ENCODE measurements at regions not wholly inside any gene's neighbourhood (a gene's known extent, or its start where the extent isn't known, plus 50 kb on each side); places are given as distances from the start of the nearest gene placed in this dataset.
"Not testable (repeated sequence)": the region's sequence is repeated elsewhere in the genome, so short reads cannot be mapped to it uniquely, and the experiment has no call there.

DNA sequence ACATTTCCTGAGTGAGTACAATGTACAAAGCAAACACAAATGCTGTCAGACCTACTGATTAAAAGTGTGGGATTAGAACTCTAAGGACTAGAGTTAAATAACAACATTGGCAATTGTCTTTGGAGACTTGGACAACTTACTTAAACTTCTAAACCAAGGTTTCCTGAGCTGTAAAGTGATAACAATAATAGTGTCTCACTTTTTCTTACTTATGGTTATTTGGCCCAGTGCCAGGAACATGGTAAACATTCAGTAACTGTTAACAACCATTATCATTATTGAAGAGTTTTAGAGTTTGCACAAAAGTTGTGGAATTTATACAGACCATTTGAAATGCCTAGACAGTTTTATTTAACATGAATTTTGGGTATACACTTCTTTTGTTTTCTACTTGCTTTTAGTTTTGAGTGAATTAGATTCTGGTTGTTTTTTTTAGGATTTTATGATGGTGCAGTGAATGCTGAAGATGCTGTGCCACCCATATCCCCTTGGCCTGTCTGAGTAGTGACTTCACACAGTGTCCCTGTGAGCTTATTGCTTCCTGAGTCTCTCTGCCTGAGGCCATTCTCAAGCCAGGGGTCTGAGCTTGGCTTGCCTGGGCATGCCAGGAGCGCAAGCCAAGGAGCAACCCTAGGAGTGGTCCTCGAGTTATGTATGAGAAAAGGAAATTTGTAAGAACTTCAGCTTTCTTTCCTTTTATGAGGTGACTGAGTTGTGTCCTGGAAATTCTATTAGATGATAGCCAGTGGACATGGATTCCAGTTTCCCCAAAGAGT, 932.8 kb downstream of the TTLL7 start:
- H3K9ac ChIP-seq (ENCODE audit: low read length in 2 of 2) = no peak overlapping the region
- H3K4me3 ChIP-seq (ENCODE audit: low read length in 2 of 2) = no peak overlapping the region
- H3K27me3 ChIP-seq (ENCODE audit: control insufficient read depth in 1 of 2, insufficient read depth in 2 of 2, low read length in 2 of 2) = no peaks in the 10 kb centered on the region
- no peaks in the 10 kb centered on the region for H3K36me3 ChIP-seq (ENCODE audit: control insufficient read depth in 2 of 2, insufficient read depth in 2 of 2, low read length in 2 of 2)
- no peaks in the 10 kb centered on the region for H3K4me1 ChIP-seq (ENCODE audit: control insufficient read depth, insufficient read depth, low read length)
- H3K27ac ChIP-seq (ENCODE audit: low read length) = no peak overlapping the region
- H3K9me3 ChIP-seq (ENCODE audit: control insufficient read depth in 2 of 2, low read length in 2 of 2) = peaks cover 0 to 3% of the 10 kb centered on the region in 2 donors

DNA sequence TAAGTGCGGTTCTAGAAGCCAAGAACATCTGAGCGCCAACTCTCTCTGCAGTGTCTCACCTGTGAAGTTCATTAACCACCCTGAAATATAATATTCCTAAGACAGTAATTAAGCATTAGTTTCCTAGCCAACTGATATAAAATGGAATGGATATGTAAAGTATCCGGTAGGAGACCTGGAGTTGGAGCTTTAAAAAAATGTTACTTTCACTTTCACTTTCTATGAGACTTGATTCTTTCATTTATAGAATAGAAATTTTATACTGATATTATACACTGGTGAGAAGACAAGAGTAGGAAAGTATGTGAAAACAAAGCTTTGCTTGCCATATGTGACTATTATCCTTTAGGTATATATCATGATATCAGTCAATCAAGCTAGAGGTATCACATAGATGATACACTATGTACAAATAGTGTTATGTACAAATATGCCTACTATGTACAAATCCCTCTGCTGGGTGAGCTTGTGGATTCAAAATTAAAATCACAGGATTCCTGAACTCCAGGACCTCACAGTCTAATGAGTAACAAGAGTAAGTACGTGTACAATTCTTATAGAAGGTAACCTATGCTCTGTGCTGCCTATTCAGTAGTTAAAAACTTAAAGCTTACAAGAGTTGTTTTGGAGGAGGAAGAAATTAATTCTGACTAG, 934.2 kb downstream of the TTLL7 start:
- H3K9ac ChIP-seq (ENCODE audit: low read length in 2 of 2) = no peak overlapping the region
- H3K27ac ChIP-seq (ENCODE audit: low read length) = no peak overlapping the region
- no peaks in the 10 kb centered on the region for H3K4me1 ChIP-seq (ENCODE audit: control insufficient read depth, insufficient read depth, low read length)
- no peaks in the 10 kb centered on the region for H3K36me3 ChIP-seq (ENCODE audit: control insufficient read depth in 2 of 2, insufficient read depth in 2 of 2, low read length in 2 of 2)
- H3K27me3 ChIP-seq (ENCODE audit: control insufficient read depth in 1 of 2, insufficient read depth in 2 of 2, low read length in 2 of 2) = no peaks in the 10 kb centered on the region
- peaks cover 0 to 3% of the 10 kb centered on the region in 2 donors for H3K9me3 ChIP-seq (ENCODE audit: control insufficient read depth in 2 of 2, low read length in 2 of 2)
- H3K4me3 ChIP-seq (ENCODE audit: low read length in 2 of 2) = no peak overlapping the region

GRCh38 chr1:83060651-83061390, 938.1 kb downstream of the TTLL7 start:
- no peaks in the 10 kb centered on the region for H3K27me3 ChIP-seq (ENCODE audit: control insufficient read depth in 1 of 2, insufficient read depth in 2 of 2, low read length in 2 of 2)
- H3K36me3 ChIP-seq (ENCODE audit: control insufficient read depth in 2 of 2, insufficient read depth in 2 of 2, low read length in 2 of 2) = no peaks in the 10 kb centered on the region
- H3K9ac ChIP-seq (ENCODE audit: low read length in 2 of 2) = no peak overlapping the region
- no peaks in the 10 kb centered on the region for H3K9me3 ChIP-seq (ENCODE audit: control insufficient read depth in 2 of 2, low read length in 2 of 2)
- H3K4me3 ChIP-seq (ENCODE audit: low read length in 2 of 2) = no peak overlapping the region
- H3K27ac ChIP-seq (ENCODE audit: low read length) = no peak overlapping the region
- H3K4me1 ChIP-seq (ENCODE audit: control insufficient read depth, insufficient read depth, low read length) = no peaks in the 10 kb centered on the region

DNA sequence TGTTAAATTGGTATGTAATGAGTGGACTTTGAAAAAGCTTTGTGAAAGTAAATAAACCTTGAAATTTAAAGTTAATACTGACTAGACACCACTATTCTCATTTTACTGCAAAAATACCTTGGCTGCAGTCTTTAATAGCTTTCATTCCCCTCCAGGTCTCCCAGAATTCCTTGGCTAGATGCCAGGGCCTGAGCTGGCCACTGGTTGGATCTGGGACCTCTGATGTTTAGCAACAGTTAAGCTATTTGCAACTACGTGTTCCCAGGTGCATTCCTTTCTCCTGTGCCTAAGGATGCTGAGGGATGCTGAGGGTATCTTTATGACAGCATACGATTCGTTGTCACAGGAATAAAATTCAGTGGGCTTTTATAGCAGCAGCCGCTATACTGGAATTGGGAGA, 938.7 kb downstream of the TTLL7 start:
- Histone ChIP-seq H3K36me3 (ENCODE audit: control insufficient read depth in 2 of 2, insufficient read depth in 2 of 2, low read length in 2 of 2) (no peaks in the 10 kb centered on the region), H3K27me3 (ENCODE audit: control insufficient read depth in 1 of 2, insufficient read depth in 2 of 2, low read length in 2 of 2) (no peaks in the 10 kb centered on the region), H3K4me3 (ENCODE audit: low read length in 2 of 2) (no peak overlapping the region), H3K9ac (ENCODE audit: low read length in 2 of 2) (no peak overlapping the region), H3K27ac (ENCODE audit: low read length) (no peak overlapping the region), H3K4me1 (ENCODE audit: control insufficient read depth, insufficient read depth, low read length) (no peaks in the 10 kb centered on the region), H3K9me3 (ENCODE audit: control insufficient read depth in 2 of 2, low read length in 2 of 2) (no peaks in the 10 kb centered on the region)

DNA sequence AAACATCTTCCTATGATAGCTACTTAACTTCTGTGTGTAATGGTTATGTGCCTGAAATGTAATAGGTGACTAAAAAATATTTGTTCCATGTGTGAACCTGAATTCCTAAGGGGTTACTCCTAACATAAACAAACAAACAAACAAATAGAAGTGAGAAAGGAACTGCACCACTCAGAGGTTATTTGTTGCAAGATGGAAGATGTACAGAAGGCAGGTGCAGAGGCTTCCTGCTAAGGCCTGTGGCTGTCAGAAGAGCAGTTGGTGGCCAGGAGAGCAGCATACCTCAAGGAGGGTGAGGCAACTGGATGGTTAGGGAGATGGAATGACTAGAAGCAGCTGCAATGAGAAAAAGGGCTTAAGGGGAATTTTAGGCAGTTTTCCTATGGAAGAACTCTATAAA, 940.6 kb downstream of the TTLL7 start:
- Histone ChIP-seq H3K9me3 (ENCODE audit: control insufficient read depth in 2 of 2, low read length in 2 of 2) (no peaks in the 10 kb centered on the region), H3K9ac (ENCODE audit: low read length in 2 of 2) (no peak overlapping the region), H3K4me3 (ENCODE audit: low read length in 2 of 2) (no peak overlapping the region), H3K27ac (ENCODE audit: low read length) (no peak overlapping the region), H3K36me3 (ENCODE audit: control insufficient read depth in 2 of 2, insufficient read depth in 2 of 2, low read length in 2 of 2) (no peaks in the 10 kb centered on the region), H3K27me3 (ENCODE audit: control insufficient read depth in 1 of 2, insufficient read depth in 2 of 2, low read length in 2 of 2) (no peaks in the 10 kb centered on the region), H3K4me1 (ENCODE audit: control insufficient read depth, insufficient read depth, low read length) (no peaks in the 10 kb centered on the region)

DNA sequence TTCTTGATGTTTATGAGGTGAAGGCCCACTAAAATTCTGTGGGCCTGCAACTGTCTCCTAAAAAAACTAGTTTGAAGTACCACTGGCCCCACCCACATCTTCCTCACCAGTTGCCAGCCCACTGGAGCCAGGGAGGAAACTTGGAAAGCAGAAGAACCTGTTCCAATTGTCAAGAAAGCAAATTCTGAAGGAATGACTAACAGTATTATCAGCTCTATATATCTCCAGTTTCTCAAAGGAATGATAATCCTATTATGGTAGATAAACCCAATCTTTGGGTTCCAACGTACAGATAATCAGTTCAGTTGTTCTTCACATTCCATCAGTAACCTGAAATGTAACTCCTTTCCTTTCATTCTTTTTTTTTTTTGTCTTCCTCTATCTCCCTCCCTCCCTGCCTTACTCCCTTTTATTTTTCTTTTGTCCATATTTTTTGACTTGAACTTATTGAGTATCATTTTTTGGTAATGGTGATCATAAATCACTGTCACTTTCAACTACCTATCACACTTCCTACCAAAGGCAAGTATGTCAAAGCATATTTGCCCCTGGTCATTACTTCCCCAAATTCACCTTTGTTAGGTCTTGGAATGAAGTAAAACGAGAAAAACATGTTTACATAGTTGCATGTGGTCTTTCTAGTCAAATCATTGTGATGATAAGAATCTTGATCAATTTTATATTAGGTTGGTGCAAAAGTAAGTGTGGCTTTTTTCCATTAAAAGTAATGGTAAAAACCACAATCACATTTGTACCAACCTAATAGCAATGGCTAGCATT, 943.4 kb downstream of the TTLL7 start:
- no peak overlapping the region for H3K4me3 ChIP-seq (ENCODE audit: low read length in 2 of 2)
- H3K27ac ChIP-seq (ENCODE audit: low read length) = no peak overlapping the region
- no peak overlapping the region for H3K9ac ChIP-seq (ENCODE audit: low read length in 2 of 2)
- no peaks in the 10 kb centered on the region for H3K36me3 ChIP-seq (ENCODE audit: control insufficient read depth in 2 of 2, insufficient read depth in 2 of 2, low read length in 2 of 2)
- H3K4me1 ChIP-seq (ENCODE audit: control insufficient read depth, insufficient read depth, low read length) = no peaks in the 10 kb centered on the region
- H3K27me3 ChIP-seq (ENCODE audit: control insufficient read depth in 1 of 2, insufficient read depth in 2 of 2, low read length in 2 of 2) = no peaks in the 10 kb centered on the region
- no peaks in the 10 kb centered on the region for H3K9me3 ChIP-seq (ENCODE audit: control insufficient read depth in 2 of 2, low read length in 2 of 2)

GRCh38 chr1:83053446-83053845, 945.5 kb downstream of the TTLL7 start:
- H3K27ac ChIP-seq (ENCODE audit: low read length) = no peak overlapping the region
- H3K4me1 ChIP-seq (ENCODE audit: control insufficient read depth, insufficient read depth, low read length) = no peaks in the 10 kb centered on the region
- H3K4me3 ChIP-seq (ENCODE audit: low read length in 2 of 2) = no peak overlapping the region
- H3K27me3 ChIP-seq (ENCODE audit: control insufficient read depth in 1 of 2, insufficient read depth in 2 of 2, low read length in 2 of 2) = no peaks in the 10 kb centered on the region
- no peaks in the 10 kb centered on the region for H3K36me3 ChIP-seq (ENCODE audit: control insufficient read depth in 2 of 2, insufficient read depth in 2 of 2, low read length in 2 of 2)
- no peak overlapping the region for H3K9ac ChIP-seq (ENCODE audit: low read length in 2 of 2)
- H3K9me3 ChIP-seq (ENCODE audit: control insufficient read depth in 2 of 2, low read length in 2 of 2) = no peaks in the 10 kb centered on the region

GRCh38 chr1:83052865-83053264, 946.1 kb downstream of the TTLL7 start:
- H3K9ac ChIP-seq (ENCODE audit: low read length in 2 of 2) = no peak overlapping the region
- no peak overlapping the region for H3K4me3 ChIP-seq (ENCODE audit: low read length in 2 of 2)
- H3K27me3 ChIP-seq (ENCODE audit: control insufficient read depth in 1 of 2, insufficient read depth in 2 of 2, low read length in 2 of 2) = no peaks in the 10 kb centered on the region
- no peaks in the 10 kb centered on the region for H3K36me3 ChIP-seq (ENCODE audit: control insufficient read depth in 2 of 2, insufficient read depth in 2 of 2, low read length in 2 of 2)
- no peaks in the 10 kb centered on the region for H3K9me3 ChIP-seq (ENCODE audit: control insufficient read depth in 2 of 2, low read length in 2 of 2)
- no peak overlapping the region for H3K27ac ChIP-seq (ENCODE audit: low read length)
- H3K4me1 ChIP-seq (ENCODE audit: control insufficient read depth, insufficient read depth, low read length) = no peaks in the 10 kb centered on the region

GRCh38 chr1:83051053-83051452, 947.9 kb downstream of the TTLL7 start:
- H3K9ac ChIP-seq (ENCODE audit: low read length in 2 of 2); H3K9me3 ChIP-seq (ENCODE audit: control insufficient read depth in 2 of 2, low read length in 2 of 2); H3K4me1 ChIP-seq (ENCODE audit: control insufficient read depth, insufficient read depth, low read length); H3K27ac ChIP-seq (ENCODE audit: low read length); H3K4me3 ChIP-seq (ENCODE audit: low read length in 2 of 2); H3K36me3 ChIP-seq (ENCODE audit: control insufficient read depth in 2 of 2, insufficient read depth in 2 of 2, low read length in 2 of 2); H3K27me3 ChIP-seq (ENCODE audit: control insufficient read depth in 1 of 2, insufficient read depth in 2 of 2, low read length in 2 of 2): not testable (repeated sequence)

DNA sequence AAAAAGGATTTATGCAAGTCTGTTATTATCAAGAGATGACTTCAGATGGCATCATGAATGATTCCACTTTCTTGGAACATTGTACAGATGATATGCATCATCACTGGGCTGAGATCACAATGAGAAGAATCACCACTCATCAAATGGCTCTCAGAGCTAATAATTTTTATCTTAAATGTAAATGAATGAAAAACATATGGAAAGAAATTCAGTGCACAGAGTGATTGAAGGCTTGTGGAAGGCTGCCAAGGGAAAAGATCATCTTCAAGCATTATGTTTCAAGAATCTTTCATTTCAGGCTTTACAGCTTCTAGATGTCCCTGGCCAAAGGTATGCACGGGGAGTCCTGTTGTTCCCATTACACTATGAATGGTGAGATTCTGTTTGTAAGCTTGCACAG, 955.7 kb downstream of the TTLL7 start:
- no peak overlapping the region for H3K9ac ChIP-seq (ENCODE audit: low read length in 2 of 2)
- H3K4me1 ChIP-seq (ENCODE audit: control insufficient read depth, insufficient read depth, low read length) = no peaks in the 10 kb centered on the region
- no peaks in the 10 kb centered on the region for H3K36me3 ChIP-seq (ENCODE audit: control insufficient read depth in 2 of 2, insufficient read depth in 2 of 2, low read length in 2 of 2)
- no peak overlapping the region for H3K4me3 ChIP-seq (ENCODE audit: low read length in 2 of 2)
- H3K27me3 ChIP-seq (ENCODE audit: control insufficient read depth in 1 of 2, insufficient read depth in 2 of 2, low read length in 2 of 2) = no peaks in the 10 kb centered on the region
- H3K9me3 ChIP-seq (ENCODE audit: control insufficient read depth in 2 of 2, low read length in 2 of 2) = no peaks in the 10 kb centered on the region
- no peak overlapping the region for H3K27ac ChIP-seq (ENCODE audit: low read length)

Data from stomach smooth muscle (tissue), 2 donors.